Brain pericyte (primary cell): ENCODE measurements at regions not wholly inside any gene's neighbourhood (a gene's known extent, or its start where the extent isn't known, plus 50 kb on each side); places are given as distances from the start of the nearest gene placed in this dataset.

ENCODE experiments used
- DNase-seq: peaks from one replicate; pipeline ENCODE4 v3.0.0-alpha.2; 2012; ENCODE audit warnings: low read depth, low spot score

- DNase-seq, result no peak
Observed at GRCh38 chr6:71396410-71396801, 107.8 kb downstream of the OGFRL1 start.

- no peak for DNase-seq
Observed at GRCh38 chr6:71399279-71399678, 110.7 kb downstream of the OGFRL1 start.

- DNase-seq, result no peak
Observed at GRCh38 chr6:71400852-71401251, 112.2 kb downstream of the OGFRL1 start.

GRCh38 chr6:71402096-71402495, 113.5 kb downstream of the OGFRL1 start:
- no peak for DNase-seq

GRCh38 chr6:71403422-71404134, 115.0 kb downstream of the OGFRL1 start:
- no peak for DNase-seq

- no peak for DNase-seq
Observed at GRCh38 chr6:71404145-71404966, 115.7 kb downstream of the OGFRL1 start.

GRCh38 chr6:71404967-71405278, 116.3 kb downstream of the OGFRL1 start:
- no peak for DNase-seq

GRCh38 chr6:71405416-71405815, 116.8 kb downstream of the OGFRL1 start:
- no peak for DNase-seq

GRCh38 chr6:71406865-71407860, 118.6 kb downstream of the OGFRL1 start:
- no peak for DNase-seq

- no peak for DNase-seq
Observed at GRCh38 chr6:71408787-71409723, 120.4 kb downstream of the OGFRL1 start.

GRCh38 chr6:71410164-71410566, 121.6 kb downstream of the OGFRL1 start:
- no peak for DNase-seq

GRCh38 chr6:71410681-71411080, 122.1 kb downstream of the OGFRL1 start:
- DNase-seq, result no peak

- no peak for DNase-seq
Observed at GRCh38 chr6:71411882-71412281, 123.3 kb downstream of the OGFRL1 start.

- DNase-seq, result no peak
Observed at GRCh38 chr6:71412559-71413140, 124.0 kb downstream of the OGFRL1 start.

GRCh38 chr6:71414486-71414885, 125.9 kb downstream of the OGFRL1 start:
- no peak for DNase-seq

- no peak for DNase-seq
Observed at GRCh38 chr6:71419217-71420094, 130.8 kb downstream of the OGFRL1 start.

GRCh38 chr6:71420095-71420692, 131.6 kb downstream of the OGFRL1 start:
- no peak for DNase-seq

- DNase-seq, result peak; percentile 82
Observed at GRCh38 chr6:71420693-71421328, 132.2 kb downstream of the OGFRL1 start.

- DNase-seq, result no peak
Observed at GRCh38 chr6:71421611-71422010, 133.0 kb downstream of the OGFRL1 start.
